Mammary epithelial cell (primary cell): ENCODE measurements at regions not wholly inside any gene's neighbourhood (a gene's known extent, or its start where the extent isn't known, plus 50 kb on each side); places are given as distances from the start of the nearest gene placed in this dataset.

Source experiments
- EZH2 ChIP-seq: IDR thresholded peaks from 2 replicates; pipeline ENCODE4 v1.6.1; 2012; ENCODE audit warnings: low read length, inconsistent platforms, borderline replicate concordance
- TF ChIP-seq, protein P1 (sequence below), 2 donors: IDR thresholded peaks in 1 of 2; conservative IDR thresholded peaks in 1 of 2; 2 replicates each; pipeline ENCODE4 v1.5.1; 2011 to 2012; ENCODE audit warnings: inconsistent platforms in 2 of 2, low read length in 2 of 2, mild to moderate bottlenecking in 2 of 2, control low read depth in 1 of 2, low read depth in 1 of 2; ENCODE audit not compliant: insufficient read depth in 1 of 2; ENCODE audit errors: extremely low read depth in 1 of 2

DNA sequence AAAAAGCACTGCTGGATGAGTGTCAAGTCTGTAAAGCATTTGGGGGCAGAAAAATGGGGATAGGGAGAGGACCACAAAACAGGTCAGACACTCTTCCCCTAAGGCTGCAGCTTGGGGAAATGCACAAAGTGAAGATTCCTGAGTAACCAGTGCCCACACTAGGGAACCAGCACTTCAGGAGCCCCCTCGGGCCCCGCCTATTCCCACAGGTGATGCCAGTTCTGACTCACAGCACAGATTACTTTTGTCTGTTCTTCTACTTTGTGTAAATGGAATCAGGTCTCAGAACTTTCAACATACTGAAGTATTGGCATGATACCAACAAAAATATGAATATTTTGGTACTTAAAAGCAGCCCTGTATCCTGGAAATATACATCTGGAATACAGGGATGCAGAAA lies 112.5 kb downstream of the ADRA2C start:
- TF ChIP-seq EZH2 = no peak
- TF ChIP-seq, protein P1, sequence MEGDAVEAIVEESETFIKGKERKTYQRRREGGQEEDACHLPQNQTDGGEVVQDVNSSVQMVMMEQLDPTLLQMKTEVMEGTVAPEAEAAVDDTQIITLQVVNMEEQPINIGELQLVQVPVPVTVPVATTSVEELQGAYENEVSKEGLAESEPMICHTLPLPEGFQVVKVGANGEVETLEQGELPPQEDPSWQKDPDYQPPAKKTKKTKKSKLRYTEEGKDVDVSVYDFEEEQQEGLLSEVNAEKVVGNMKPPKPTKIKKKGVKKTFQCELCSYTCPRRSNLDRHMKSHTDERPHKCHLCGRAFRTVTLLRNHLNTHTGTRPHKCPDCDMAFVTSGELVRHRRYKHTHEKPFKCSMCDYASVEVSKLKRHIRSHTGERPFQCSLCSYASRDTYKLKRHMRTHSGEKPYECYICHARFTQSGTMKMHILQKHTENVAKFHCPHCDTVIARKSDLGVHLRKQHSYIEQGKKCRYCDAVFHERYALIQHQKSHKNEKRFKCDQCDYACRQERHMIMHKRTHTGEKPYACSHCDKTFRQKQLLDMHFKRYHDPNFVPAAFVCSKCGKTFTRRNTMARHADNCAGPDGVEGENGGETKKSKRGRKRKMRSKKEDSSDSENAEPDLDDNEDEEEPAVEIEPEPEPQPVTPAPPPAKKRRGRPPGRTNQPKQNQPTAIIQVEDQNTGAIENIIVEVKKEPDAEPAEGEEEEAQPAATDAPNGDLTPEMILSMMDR (conservative IDR thresholded peaks at IDR 0.05 in 1 of 2, IDR thresholded peaks at IDR 0.05 in 1 of 2; ENCODE audit: extremely low read depth in 1 of 2, insufficient read depth in 1 of 2, low read depth in 1 of 2, low read length in 2 of 2) = no peak
